G401 (cell line): ENCODE measurements at regions not wholly inside any gene's neighbourhood (a gene's known extent, or its start where the extent isn't known, plus 50 kb on each side); places are given as distances from the start of the nearest gene placed in this dataset.

Experiments
- DNase-seq: peaks from one replicate; pipeline ENCODE4 v3.0.0-alpha.2; 2015; ENCODE audit warnings: low spot score
- in situ Hi-C: cut with HindIII; loops from 2 replicates; pipeline ENCODE4 v1.10.0; 2016; ENCODE audit warnings: low sequenced_read_pairs, mixed read lengths

DNA sequence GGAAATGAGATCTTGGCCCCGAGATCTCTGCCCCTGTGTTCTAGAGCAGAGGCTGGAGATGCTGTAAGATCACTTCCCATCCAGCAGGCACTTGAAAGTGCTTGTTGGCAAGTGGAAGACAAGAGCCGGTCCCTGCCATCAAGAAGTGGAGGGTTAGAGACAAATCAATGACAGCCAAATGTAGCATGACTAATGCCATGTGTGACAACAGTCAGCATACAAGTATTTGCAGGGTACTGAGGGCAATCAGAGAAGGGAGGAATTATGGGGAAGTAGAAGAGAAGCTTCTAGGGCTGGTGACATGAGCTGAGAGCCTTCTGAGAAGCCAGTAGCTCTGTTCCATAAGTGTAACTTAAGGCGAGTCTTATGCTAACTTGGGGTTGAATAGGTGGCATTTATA is 58.6 kb downstream of the TMEM17 start:
- in situ Hi-C loops: no loop called here
- no peak for DNase-seq

DNA sequence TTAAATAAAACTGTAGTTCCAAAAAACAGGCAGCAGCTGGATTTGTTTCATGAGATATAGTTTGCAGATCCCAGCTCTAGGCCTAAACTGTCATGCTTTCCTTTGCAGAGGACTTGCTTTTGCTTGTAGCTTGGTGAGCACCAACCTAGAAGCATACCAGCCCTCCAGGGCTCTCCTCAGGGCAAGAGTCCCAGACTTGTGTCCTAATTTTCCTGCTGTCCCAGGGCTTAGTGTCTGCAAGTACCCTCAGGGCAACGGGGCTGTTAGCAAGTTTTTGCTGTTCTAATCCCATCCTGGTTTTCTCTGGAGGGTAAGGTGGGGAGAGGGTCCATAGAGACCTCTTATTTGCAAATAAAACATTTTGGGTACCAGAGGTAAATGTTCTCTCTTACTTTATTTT is 59.5 kb downstream of the TMEM17 start:
- DNase-seq: no peak
- in situ Hi-C loops: no loop called here

DNA sequence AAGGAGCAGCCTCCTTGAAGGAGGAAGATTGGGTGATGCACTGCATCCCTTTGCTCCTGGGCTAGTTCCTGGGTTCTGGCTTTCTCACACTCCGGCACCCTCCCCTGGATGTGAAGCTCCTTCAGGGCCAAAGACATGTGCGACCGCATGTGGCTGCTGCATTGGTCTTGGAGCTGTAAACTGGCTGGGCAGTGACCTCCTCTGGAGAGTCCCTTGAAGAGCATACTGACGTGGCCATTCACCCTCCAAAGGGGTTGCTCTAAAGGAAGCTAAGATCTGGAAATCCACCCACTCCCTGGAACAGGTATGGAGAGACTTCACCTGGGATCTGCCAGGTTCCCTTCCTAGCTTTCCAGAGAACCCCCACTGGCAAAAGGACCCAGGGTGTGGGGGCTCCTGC is 62.1 kb downstream of the TMEM17 start:
- DNase-seq: no peak
- in situ Hi-C loops: no loop called here

DNA sequence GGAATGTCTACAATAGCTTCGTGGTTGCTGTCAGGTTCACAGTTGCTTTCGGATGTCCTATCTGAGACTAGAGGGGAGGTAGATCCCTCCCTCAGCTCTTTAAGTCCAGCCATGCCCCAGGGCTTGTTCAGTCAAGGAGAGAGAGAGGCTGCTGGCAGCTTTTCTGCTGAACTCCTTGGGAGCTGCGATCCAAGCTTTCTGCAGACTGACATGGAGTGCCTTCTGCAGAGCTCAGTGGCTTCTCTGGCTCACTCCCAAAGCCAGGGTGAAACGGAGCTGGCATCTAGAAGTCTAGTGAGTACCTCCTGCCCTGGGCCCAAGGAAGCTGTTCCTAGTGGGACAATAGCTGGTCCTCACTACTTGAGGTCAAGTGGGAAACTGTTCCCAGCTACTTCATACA is 62.5 kb downstream of the TMEM17 start:
- in situ Hi-C loops: no loop called here
- DNase-seq: no peak

DNA sequence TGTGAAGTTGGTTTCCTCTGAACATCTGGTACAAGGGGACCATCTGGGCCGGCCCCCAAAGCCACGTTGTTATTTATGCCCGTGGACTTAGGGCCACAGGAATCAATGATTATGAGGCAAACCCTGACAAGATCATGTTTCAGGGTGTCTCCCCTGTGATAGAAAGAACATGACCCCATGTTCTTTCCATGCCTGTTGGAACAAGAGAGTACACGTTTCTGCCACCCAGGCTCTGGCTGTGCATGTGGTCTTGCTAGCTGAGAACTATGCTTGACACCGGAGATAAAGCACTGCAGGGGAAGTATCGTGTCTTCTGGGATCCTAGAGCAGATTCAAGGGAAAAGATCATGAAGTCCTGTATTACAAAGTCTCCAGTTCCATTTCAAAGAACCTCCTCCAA is 64.2 kb downstream of the TMEM17 start:
- no peak for DNase-seq
- in situ Hi-C loops: no loop called here

DNA sequence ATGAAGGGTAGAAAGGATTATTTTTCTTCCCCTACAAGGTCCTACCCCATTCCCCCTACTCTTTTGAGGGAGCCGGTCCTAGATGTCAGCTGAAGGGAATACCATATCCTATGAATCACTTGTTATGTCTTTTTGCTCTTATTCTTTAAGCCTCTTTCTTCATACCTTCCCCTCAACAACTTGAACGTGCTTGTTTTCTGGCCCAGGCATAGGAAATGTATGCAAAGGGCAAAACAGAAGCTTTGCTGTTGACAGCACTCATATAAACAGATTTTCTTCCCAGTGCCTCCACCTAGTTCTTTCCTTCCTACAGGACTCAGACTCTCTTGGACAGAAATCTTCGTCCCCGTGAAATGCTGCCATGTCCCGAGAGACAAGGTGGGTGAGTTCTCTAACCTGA is 64.6 kb downstream of the TMEM17 start:
- in situ Hi-C loops: no loop called here
- DNase-seq: no peak

DNA sequence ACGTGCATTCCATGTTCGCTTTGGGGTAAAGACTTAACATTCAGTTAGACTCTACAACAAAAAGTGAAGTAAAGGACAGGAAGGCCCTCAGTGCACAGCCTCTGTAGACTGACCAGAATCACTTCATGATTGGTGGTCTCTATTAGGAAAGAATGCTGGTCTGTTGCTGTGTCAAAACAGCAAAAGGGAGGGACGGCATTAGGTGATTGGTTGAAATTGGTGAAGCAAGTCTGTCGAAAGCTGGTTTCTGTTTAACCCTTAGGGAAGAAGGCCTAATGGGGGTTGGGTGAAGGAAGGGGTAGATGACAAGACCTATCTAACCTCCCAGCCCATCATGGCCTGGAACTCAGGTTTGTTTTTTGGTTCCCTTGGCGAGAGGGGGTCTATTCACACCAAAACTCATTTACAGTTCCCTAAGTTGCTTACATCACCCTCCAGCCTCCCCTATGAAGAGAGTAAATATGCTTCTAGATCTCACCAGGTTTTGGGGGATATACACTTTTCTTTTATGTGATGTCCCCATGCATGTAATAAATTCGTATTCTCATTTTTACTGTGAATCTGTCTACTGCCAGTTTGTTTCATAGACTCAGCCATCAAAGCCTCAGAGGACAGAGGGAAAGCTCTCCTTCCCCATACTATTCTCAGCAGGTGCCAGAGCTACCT is 65.6 kb downstream of the TMEM17 start:
- DNase-seq: no peak
- in situ Hi-C loops: no loop called here

DNA sequence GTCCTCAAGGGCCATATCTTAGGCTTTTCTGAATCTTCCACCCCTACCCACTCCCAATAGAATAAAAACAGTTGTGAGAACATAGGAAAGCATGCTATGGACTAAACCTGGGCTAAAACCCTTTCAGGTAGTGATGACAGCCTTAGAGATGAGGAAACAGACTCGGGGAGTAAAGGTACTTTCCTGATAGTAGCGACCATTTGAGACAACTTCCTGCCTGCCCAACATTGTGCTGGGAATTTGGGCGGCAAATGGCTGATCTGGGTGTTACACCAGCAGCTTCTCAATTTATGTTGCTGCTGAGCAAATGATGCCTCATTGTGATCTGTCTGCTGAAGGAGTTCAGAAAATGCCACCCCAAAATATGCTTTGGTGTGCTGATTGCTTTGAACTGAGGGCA is 66.6 kb downstream of the TMEM17 start:
- DNase-seq: no peak

DNA sequence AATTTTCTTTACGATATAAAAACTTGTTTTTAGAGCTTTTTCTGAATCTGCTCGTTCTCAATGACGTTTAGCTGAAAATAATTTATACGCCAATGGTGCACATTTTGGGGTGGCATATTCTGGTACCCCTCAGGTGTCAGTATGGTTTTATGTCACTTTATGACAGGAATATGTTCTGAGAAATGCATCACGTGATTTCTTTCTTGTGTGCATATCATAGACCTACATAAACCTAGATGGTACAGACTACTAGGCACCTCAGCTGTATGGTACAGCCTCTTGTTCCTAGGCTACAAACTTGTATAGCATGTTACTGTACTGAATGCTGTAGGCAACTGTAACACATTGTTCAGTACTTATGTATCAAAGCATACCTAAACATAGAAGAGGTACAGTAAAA is 68.2 kb downstream of the TMEM17 start:
- in situ Hi-C loops: no loop called here
- no peak for DNase-seq

More for the DNA sequence above, 66.6 kb downstream of the TMEM17 start:
- in situ Hi-C loops: no loop called here

DNA sequence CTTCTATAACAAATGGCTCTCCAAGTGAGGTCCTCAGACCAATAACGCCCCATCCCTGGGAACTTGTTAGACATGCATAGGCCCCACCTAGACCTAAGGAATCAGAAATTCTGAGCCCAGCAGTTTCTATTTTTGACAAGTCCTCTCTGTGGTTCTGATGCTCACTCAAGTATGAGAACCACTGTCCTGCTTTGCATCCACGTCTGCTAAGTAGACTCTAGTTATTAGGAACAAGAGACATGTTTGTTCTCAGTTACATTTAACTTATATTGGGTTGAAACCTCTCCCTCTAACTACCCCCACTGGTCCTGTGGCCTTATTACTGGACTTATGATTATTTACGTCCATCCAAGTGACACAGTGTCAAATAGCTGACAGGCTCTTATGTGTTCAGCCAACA is 70.3 kb downstream of the TMEM17 start:
- DNase-seq: no peak
- in situ Hi-C loops: no loop called here

DNA sequence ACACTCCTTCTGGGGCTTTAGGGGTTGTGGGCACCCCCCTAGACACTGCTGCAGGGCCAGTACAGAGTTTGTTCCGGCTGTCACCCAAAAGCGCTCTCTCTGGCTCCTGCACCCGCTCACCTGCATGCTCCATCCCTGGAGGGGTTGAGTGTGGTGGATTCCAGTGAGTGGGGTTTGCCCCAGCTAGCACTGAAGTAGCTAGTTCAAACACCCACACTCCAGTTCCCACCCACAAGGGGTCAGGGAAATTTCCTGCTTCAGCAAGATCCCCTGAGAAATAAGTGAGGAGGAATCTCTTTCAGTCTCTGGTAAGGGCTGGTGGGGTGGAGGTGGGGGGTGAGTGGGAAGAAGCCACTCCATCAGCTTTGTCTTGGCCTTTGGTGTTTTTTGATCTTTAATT is 73.6 kb downstream of the TMEM17 start:
- DNase-seq: no peak
- in situ Hi-C loops: no loop called here

DNA sequence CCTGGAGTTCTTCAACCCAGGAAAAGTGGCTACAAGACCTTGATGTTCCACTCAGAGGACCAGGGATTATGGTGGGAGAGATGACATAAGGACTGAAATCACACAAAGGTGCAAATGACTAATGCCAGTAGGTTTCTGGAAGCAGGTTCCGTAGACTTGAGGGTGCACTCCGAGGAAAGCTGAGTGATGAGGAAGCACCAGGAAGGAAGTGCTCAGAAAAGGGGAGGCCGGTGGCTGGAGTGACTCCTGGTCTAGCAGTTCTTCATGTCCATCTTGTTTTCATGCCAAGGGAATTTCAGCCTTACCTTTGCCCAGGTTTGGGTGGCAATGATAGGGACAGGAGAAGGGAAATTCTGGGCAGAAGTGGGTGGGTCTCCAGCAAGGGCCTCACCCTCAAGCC is 74.5 kb downstream of the TMEM17 start:
- DNase-seq: no peak
- in situ Hi-C loops: no loop called here

DNA sequence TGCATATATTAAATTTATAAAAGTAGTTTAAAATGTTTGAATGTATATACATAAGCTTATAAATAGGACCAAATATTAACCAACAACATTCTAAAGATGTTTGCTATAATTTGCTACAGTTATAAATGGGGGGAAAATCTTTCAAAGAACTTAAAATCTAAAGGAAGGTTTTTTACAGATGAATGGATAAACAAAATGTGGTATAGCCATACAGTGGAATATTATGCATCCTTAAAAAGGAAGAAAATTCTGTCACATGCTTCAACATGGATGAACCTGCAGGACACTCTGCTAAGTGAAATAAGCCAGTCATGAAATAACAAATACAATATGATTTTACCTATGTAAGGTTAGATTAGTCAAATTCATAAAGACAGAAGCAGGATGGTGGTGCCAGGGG is 75.8 kb downstream of the TMEM17 start:
- no peak for DNase-seq
- in situ Hi-C loops: no loop called here

DNA sequence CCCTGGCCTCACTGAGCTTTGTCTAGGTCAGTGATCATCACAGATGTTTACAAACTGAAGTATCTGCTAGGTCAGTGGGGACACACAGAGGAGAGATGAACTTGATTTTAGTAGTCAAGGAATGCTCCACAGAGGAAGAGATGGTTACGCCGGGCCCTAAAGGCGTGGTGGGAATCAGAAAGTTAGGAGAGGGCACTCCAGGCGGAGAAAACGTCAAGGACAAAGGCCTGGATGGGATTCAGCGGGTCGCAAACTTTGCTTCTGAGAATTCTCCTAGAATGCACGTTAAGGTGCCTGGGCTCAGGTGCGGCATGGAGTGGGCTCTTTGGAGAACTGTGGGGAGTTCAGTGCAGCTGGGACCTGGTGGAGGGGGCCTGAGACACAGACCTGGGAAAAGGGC is 78.8 kb downstream of the TMEM17 start:
- DNase-seq: no peak
- in situ Hi-C loops: no loop called here

DNA sequence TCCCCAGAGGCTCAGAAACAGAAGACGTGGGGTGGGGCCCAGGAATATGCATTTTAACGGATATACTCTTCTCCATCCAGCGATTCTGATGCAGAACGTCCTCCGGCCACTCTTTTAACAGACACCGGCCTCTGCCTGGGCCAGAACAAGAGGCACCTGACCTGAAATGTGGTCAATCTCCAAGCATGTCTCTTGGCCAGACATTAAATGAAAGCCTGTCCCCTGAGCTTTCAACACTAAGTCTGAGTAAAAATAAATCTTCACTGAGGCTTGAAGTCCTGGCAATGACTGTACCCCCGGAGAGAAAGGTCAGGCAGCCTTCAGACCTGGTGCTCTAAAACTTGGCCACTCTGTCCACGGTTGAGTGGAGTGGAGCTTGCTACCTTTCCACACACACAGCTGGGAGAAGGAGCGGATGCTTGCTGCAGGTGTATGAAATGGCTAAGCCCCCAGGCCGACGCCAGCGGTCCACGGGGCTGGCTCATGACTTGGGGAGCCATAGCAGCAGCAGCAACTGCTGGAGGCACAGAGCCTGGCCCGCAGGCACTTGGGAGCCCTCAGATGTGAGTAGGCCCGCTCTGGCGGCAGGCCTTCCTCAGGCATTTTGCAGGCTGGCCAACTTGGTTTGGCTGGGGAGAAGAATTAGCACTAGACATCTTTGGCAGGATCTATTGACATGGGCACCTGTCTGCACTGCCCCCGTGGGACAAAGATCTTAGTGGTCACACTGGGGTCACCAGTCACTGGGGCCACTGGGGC is 79.7 kb downstream of the TMEM17 start:
- in situ Hi-C loops: no loop called here
- no peak for DNase-seq

DNA sequence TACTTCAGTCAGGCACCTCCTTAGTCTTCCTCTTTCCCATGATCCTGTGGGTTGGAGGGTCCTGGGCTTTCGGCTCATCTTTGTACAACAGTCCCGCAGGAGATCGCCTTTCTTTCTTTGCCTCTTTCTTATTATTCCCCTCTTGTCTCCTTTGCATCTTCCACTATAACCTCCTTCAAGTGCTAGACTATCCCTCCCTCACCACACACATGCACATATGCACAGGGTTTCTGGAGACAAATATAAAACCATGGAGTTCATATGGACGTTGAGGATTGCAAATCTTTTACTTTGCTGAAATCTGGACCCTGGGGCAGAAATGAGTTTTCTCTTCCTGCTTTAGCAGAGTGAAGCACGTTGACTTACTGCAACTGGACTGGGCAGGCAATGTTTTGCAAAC is 80.3 kb downstream of the TMEM17 start:
- in situ Hi-C loops: no loop called here
- DNase-seq: no peak

DNA sequence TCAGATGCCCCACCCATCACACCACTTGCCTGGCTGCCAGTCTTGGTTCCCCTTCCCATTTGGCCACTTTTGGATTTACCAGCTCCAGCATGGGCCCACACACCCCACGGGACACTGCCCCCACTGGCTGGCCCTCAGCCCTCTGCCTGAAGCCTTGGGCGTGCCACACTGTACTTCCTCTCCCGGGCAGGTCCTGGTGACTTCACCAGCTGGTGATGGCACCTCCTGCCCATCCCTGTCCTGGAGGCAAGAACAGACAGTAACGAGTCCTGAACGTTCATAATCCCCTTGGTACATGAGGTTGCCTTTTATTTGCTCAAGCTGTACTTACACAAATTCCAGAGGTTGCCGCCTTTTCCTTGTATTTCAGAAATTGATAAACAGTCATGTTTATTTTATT is 81.1 kb downstream of the TMEM17 start:
- no peak for DNase-seq
- in situ Hi-C loops: no loop called here

DNA sequence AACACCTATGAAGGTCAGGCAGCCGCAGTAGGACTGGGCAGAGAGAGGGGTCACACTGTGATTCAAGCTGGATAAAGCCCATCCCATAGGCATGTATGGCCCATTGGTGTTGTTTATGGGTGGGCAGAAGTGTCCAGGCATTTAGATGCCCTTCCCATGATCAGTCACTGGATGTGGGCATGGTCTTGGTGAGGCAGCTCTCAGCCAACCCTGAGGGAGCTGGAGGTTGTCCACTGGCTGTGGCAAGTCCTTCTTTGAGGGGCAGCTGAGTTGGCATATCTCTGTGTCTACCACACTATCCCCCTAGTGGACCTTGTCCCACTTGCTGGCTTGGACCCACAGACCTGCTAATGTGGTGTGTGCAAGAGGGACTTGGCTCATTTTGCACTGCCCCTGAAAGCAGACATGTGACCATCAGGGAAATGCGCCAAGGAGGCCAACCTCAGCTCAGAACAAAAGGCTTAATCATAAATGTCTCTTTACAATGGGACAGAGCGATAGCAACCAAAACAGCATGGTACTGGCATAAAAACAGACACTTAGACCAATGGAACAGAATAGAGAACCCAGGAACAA is 82.0 kb downstream of the TMEM17 start:
- in situ Hi-C loops: no loop called here
- no peak for DNase-seq

DNA sequence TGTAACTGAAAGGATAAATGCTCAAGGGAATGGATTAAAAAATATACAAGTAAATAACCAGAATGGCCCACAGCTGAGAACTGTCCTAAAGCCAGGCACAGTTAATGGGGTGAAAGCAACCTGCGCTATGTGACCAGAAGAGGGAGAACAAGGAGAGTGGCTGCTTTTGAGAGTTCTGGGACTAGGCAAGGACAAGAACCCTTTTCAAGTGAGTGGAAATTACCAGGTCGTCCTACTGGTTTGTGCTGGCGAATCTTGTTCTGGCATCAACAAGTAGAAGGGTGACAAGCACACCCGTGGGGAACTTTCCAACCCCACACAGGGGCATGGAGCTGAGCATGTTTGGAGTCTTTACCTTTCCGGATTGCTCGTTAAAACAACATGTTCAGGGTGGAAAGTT is 82.8 kb downstream of the TMEM17 start:
- in situ Hi-C loops: no loop called here

DNA sequence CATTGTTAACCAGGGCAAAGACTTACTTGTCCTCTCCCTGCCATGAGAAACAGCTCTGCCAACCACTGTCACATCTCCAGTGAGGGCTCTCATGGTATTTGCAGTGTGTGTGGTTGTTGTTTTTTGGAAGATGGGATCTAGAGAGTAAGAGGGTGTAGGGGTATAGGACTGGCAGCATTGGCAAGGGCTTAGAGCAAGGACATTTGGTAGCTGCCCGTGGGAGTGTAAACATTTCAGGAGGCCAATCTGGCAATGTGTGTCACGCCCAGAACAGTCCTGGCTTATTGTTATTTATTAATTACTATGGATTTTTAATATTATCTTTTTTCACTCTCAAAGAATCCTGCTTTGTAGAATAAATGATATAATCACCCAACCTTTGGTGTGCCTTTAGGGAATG is 90.5 kb downstream of the TMEM17 start:
- DNase-seq: no peak
- in situ Hi-C loops: no loop called here

More for the DNA sequence above, 82.8 kb downstream of the TMEM17 start:
- DNase-seq: no peak

DNA sequence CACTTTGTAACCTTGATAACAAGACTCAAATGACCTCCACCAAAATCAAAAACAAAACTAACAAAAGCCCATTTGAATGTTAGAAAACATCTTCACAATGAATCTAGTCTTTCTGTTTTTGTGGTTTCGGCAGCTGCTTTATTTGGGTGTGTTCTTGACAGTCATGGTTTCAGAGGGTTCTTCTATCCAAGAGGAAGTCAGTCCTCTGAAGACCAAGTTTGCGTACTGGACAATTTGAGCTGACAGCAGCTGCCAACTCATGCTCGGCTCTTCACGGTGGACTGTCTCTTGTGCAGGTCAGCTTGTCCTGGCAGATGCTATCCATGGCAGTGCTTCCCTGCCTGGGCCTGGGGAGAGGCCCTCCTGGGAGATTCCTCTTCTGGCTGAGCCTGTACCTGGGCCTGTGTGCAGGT is 91.0 kb downstream of the TMEM17 start:
- in situ Hi-C loops: no loop called here
- peak; percentile 32 for DNase-seq
